Body of pancreas (tissue), 4 donors: ENCODE measurements at regions not wholly inside any gene's neighbourhood (a gene's known extent, or its start where the extent isn't known, plus 50 kb on each side); places are given as distances from the start of the nearest gene placed in this dataset.

Experiments used
- CTCF ChIP-seq, 7 experiments: fragments of 450-650 bp in 4 of 7; fragments of 200-600 bp in 3 of 7; sonication (generic) in 3 of 7; IDR thresholded peaks; one replicate each; pipeline ENCODE4 v1.5.1; 2016 to 2019; ENCODE audit warnings: antibody characterized with exemption in 7 of 7
- POLR2A ChIP-seq, 3 donors: fragments of 450-650 bp; IDR thresholded peaks; one replicate each; pipeline ENCODE4 v1.6.1; 2016; ENCODE audit warnings: antibody characterized with exemption in 3 of 3, mild to moderate bottlenecking in 2 of 3

- no peak for TF ChIP-seq CTCF (IDR thresholded peaks at IDR 0.05)
- TF ChIP-seq POLR2A (IDR thresholded peaks at IDR 0.05), result no peak
Measured at GRCh38 chr12:20155374-20155773, 213.0 kb upstream of the PDE3A start.
